Activated CD4-positive, alpha-beta T cell treated with anti-CD3 and anti-CD28 coated beads for 24 hours (primary cell): ENCODE measurements at regions not wholly inside any gene's neighbourhood (a gene's known extent, or its start where the extent isn't known, plus 50 kb on each side); places are given as distances from the start of the nearest gene placed in this dataset.

Source experiments
- DNase-seq, 2 donors: peaks; one replicate each; pipeline ENCODE4 v3.0.0-alpha.2; 2020; ENCODE audit warnings: low read depth in 2 of 2

DNA sequence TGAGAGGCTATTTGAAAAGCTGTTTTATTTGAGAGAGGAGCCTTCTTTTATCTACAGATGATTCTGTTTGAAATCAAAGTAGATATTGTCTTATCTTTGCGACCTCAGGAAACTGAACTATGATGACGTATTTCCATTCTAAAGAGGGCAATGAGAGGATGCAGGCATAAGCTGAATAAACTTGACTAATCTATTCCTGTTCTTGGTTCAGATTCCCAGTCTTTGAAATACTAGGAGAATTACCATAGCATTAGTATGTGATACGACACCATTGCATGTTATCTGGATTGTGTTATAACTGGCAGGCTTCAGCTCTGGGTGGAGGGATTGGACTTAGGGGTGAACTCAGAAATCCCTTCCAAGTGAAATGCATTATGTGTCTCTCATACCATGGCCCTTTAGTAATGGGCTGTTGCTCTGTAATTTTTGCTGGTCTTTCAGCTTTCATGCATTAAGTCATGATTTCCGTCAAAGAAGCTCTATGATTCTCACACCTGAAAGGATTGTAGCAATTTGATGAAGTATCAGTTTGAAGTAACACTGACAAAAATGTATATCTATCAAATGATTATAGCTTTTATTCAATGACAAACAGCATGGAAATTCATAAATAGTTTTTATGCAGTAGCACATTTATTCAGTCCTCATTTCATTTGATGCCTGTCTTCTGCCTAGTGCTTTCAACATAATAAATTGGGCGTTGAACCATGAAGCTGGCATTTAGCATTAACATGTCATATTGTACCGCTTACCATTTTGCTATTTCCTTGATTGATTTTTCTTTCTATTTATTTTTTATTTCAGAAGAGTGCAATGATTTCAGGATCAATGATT, 138.4 kb upstream of the SPACA1 start:
- DNase-seq, result no peak

- no peak for DNase-seq
Observed at GRCh38 chr6:87907521-87907920, 140.1 kb upstream of the SPACA1 start.

GRCh38 chr6:87905101-87905641, 142.5 kb upstream of the SPACA1 start:
- DNase-seq, result no peak

DNA sequence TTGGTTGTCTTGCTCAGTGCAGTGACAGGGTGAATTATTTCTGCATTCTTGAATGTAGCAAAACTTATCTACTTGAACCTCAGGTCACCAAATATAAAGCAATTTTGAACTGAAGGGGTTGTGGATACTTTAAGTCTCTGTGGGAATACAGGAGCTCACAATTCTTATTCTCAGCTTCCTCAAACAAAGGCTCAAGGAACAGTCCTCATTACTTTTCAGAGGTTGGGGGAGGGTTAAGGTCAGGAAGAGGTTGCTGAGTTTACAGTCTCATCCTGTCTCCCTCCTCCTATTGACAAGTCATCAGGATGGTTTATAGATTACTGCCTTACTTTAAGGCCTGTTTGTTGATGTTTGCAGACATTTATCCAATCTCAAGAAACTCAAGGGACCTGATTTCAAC, 143.6 kb upstream of the SPACA1 start:
- DNase-seq, result no peak

GRCh38 chr6:87903323-87903722, 144.3 kb upstream of the SPACA1 start:
- DNase-seq, result no peak

DNA sequence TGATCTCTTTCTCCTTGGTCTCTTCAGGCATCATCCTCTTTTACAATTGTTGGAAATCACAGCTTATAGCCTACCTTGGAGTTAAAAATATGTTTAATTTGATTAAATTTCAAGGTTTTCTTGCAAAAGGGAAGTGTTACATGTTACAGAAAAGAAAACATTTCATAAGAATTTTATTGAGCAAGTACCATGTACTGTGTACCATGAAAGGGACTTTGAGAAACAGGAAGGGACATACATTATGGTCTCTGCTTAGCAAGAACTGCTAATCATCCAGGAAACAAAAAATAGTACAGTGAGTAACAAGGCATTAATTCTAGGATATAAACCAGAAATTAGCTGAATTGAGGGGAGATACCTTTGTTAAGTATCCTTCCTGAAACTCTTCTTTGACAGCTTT, 145.3 kb upstream of the SPACA1 start:
- no peak for DNase-seq

- DNase-seq, result no peak
Observed at GRCh38 chr6:87901613-87902012, 146.0 kb upstream of the SPACA1 start.

GRCh38 chr6:87900160-87900698, 147.4 kb upstream of the SPACA1 start:
- DNase-seq, result no peak

GRCh38 chr6:87899499-87900147, 148.0 kb upstream of the SPACA1 start:
- DNase-seq, result no peak

DNA sequence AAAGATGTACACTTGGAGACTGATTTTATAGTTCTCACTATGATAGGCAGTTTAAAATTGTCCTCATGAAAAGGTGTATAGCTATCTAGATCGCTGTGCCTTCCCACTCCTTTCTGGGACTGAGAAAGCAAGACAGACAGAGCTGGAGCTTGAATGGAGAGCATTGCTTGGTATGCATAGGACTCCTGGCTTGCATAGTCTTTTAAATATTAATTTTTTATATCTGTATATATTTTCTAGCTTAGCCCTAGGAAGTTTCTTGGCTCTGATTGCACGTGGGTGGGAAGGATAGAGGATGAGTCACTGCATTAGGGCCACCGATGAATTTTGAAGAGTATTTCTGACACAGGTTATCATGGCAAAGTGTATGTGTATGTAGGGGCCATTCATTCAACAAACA, 150.0 kb upstream of the SPACA1 start:
- no peak for DNase-seq

DNA sequence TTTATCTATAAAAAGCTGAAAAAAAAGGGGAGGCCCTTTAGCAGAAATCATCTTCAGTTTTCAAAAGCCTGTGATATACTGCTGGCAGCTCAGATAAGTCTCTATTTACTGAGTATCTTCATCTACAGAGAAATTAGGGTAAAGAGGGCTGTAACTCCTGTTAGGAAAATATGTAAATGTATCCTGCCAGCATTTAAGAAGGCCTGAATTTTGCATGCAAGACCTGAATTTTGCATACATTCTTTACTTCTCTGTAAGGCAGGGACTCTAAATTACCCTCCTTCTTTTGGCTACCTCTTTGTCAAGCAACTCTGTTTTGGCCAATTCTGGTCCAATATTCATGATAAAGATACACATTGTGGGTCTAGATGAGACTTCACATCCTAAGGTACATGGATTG, 150.6 kb upstream of the SPACA1 start:
- DNase-seq, result no peak

DNA sequence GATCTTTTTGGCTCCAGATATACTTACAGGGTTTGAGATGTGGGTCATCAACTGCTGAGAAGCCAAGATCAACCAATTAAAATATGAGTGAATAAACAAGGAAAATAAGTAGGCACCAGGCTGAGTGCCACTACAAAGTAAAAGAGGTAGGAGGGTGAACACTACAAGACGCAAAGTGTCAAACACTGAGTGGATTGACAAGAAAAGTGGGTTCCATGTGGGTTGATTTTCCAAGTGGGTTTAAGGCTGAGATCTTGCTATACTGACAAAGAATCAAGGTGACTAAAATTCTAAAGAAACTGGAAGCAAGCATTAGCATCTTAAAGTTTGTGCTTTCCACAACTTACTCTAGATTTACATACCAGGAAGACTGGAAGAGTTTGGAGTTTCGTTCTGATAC, 160.4 kb upstream of the SPACA1 start:
- DNase-seq, result no peak

DNA sequence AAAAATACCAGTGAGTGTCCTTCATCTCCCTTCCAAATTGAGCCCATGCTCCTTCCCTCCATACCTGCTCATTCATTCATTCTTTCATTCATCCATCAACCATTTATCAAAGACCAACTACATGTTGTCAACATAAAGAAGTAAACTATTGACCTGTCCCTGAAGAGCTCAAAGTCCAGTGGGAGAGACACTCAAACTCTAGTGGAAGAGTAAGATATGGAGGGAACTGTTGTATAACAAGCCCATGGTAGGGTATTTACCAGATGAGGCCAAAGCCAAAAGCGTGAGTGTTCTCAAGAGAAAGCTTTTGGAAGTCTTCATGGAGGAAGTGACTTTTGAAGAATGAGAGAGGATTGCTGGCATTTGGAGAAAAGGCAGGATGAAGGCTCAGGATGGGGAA, 163.4 kb upstream of the SPACA1 start:
- DNase-seq, result no peak

DNA sequence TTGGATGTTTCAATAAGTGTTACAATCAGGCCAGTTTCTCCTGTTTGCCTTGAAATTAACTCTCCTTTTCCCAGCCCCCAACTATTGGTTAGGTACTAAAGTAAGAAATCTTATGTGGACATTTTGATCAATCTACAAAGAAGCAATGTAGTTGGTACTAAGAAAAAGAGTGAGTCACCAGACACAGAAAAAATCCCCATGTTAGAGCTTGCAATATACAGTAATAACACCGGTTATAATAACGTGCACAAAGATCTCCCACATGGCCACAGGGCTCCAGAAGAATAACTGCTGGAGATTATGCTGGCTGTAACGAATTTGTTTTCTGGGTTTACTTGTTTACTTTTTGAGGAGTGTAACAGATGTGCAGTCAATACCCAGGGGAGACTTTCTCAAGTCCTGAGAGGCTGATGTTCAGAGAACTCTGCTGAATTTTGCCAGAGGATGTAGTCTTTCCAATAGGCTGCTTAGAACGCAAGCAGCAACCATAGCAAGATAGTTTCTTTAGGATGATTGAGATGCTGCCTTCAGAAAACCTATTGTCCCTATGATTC, 166.2 kb upstream of the SPACA1 start:
- no peak for DNase-seq

- DNase-seq, result no peak
Observed at GRCh38 chr6:87879132-87879861, 168.3 kb upstream of the SPACA1 start.

- no peak for DNase-seq
Observed at GRCh38 chr6:87875781-87876180, 171.9 kb upstream of the SPACA1 start.

DNA sequence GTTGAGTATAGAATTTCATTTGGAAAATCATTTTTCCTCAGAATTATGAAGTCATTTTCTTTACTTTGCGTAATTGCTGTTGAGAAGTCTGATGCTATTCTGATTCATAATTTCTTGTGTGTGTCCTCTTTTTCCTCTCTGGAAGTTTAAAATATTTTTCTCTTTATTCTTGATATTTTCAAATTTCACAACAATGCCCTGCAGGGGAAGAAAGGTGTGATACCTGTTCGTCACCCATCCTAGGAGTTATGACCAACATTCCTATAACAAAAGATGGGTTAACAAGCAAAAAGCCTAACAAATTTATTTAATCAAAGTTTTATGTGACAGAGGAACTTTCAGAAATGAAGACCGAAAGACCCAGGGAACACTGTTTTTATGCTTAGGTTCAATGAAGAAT, 171.5 kb upstream of the AKIRIN2 start:
- DNase-seq, result no peak

GRCh38 chr6:87870556-87870955, 168.5 kb upstream of the AKIRIN2 start:
- DNase-seq, result no peak

DNA sequence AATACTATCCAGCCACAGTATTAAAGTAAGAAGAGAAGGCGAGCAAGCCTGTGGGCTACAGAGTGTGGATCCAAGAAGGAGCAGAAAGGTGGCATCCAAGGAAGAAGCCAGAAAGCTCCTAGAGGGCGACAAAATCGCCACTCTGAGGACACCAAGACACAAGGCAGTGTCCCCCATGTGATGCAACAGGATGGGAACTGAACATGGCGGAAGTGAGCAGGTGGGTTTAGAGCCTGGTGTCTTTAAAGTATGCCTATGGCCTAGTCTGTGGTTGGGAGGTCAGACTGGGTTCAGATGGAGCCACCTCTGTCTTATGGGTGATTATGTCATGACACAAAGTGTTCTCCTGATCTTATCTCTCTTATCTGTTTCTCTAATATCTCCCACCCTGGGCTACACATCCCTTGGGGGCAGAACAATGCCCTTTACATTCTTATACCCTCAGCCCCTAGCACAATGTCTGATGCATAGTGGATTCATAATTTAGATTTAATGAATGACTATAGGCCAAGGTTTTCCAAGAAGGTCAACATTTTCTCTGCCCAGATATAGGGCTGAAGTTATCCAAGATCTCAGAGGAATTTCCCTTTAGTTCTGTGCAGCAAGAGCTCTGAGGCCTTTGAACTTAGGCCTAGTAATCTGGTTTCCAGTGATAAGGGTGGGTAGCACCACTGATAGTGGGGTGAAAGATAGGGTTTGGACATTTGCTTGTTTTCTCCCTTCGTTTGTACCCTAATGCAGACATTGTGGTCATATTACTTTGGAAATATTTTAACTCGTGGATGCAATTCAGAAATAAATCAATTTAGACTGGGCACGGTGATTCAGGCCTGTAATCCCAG, 167.3 kb upstream of the AKIRIN2 start:
- no peak for DNase-seq

- no peak for DNase-seq
Observed at GRCh38 chr6:87860902-87861301, 158.9 kb upstream of the AKIRIN2 start.

- no peak for DNase-seq
Observed at GRCh38 chr6:87858440-87858839, 156.4 kb upstream of the AKIRIN2 start.
